GM13977 (cell line): ENCODE measurements at regions not wholly inside any gene's neighbourhood (a gene's known extent, or its start where the extent isn't known, plus 50 kb on each side); places are given as distances from the start of the nearest gene placed in this dataset.

Experiments used
- DNase-seq: peaks from one replicate; pipeline ENCODE4 v3.0.0; 2012; ENCODE audit warnings: low spot score
- CTCF ChIP-seq: IDR thresholded peaks from 2 replicates; pipeline ENCODE4 v1.5.1; 2012; ENCODE audit warnings: mild to moderate bottlenecking, control low read depth; ENCODE audit not compliant: insufficient read depth; ENCODE audit errors: extremely low read depth, missing control alignments
- in situ Hi-C: fragments of 300-500 bp; cut with MboI; formaldehyde crosslinking; loops from one replicate; pipeline ENCODE4 v1.12.0; 2022; ENCODE audit warnings: low sequenced_read_pairs, low pct_unique_long_range_greater_than_20kb, mixed read lengths, inconsistent platforms; ENCODE audit not compliant: unreplicated experiment

- no peak for DNase-seq
- TF ChIP-seq CTCF: no peak
- in situ Hi-C loops: loop anchor here (25.0 kb wide), 2 partner anchors 384 to 709 kb away; partner anchors contain the start of gene EMX2
Measured at GRCh38 chr10:118246332-118247295, 95.5 kb downstream of the FAM204A start.

- TF ChIP-seq CTCF: no peak
- no peak for DNase-seq
- in situ Hi-C loops: loop anchor here (25.0 kb wide), 2 partner anchors 382 to 707 kb away; partner anchors contain the start of gene EMX2
Measured at GRCh38 chr10:118243907-118244306, 98.2 kb downstream of the FAM204A start.

- DNase-seq: peak; percentile 51
- in situ Hi-C loops: loop anchor here (25.0 kb wide), 2 partner anchors 379 to 704 kb away; partner anchors contain the start of gene EMX2
- peak; percentile 95 for TF ChIP-seq CTCF
Measured at GRCh38 chr10:118241229-118242137, 100.6 kb downstream of the FAM204A start.

- DNase-seq: no peak
- in situ Hi-C loops: loop anchor here (25.0 kb wide), 2 partner anchors 377 to 702 kb away; partner anchors contain the start of gene EMX2
- TF ChIP-seq CTCF: no peak
Measured at GRCh38 chr10:118239236-118239630, 102.9 kb downstream of the FAM204A start.

- DNase-seq: no peak
- no peak for TF ChIP-seq CTCF
- in situ Hi-C loops: loop anchor here (25.0 kb wide), 2 partner anchors 376 to 701 kb away; partner anchors contain the start of gene EMX2
Measured at GRCh38 chr10:118238573-118239235, 103.4 kb downstream of the FAM204A start.

- no peak for TF ChIP-seq CTCF
- in situ Hi-C loops: loop anchor here (25.0 kb wide), 2 partner anchors 376 to 701 kb away; partner anchors contain the start of gene EMX2
- DNase-seq: no peak
Measured at GRCh38 chr10:118237930-118238329, 104.2 kb downstream of the FAM204A start.
